ENCODE measurements at regions not wholly inside any gene's neighbourhood (a gene's known extent, or its start where the extent isn't known, plus 50 kb on each side); places are given as distances from the start of the nearest gene placed in this dataset.

GRCh38 chr12:85559536-85559935 lies 276.7 kb downstream of the RASSF9 start:
- DNase-seq, result no peak
- H3K4me3 ChIP-seq (ENCODE audit: low read length), result no peak overlapping the region
- H3K9ac ChIP-seq (ENCODE audit: extremely low read depth, low read length, poor library complexity, severe bottlenecking), result no peak overlapping the region
- no peaks in the 10 kb centered on the region for H3K4me1 Mint-ChIP-seq
- TF ChIP-seq, protein P1, sequence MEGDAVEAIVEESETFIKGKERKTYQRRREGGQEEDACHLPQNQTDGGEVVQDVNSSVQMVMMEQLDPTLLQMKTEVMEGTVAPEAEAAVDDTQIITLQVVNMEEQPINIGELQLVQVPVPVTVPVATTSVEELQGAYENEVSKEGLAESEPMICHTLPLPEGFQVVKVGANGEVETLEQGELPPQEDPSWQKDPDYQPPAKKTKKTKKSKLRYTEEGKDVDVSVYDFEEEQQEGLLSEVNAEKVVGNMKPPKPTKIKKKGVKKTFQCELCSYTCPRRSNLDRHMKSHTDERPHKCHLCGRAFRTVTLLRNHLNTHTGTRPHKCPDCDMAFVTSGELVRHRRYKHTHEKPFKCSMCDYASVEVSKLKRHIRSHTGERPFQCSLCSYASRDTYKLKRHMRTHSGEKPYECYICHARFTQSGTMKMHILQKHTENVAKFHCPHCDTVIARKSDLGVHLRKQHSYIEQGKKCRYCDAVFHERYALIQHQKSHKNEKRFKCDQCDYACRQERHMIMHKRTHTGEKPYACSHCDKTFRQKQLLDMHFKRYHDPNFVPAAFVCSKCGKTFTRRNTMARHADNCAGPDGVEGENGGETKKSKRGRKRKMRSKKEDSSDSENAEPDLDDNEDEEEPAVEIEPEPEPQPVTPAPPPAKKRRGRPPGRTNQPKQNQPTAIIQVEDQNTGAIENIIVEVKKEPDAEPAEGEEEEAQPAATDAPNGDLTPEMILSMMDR (conservative IDR thresholded peaks at IDR 0.05), result no peak
- H3K36me3 Mint-ChIP-seq (ENCODE audit: low read depth), result no peaks in the 10 kb centered on the region
- H3K36me3 ChIP-seq (ENCODE audit: control insufficient read depth, insufficient read depth, low read length), result no peaks in the 10 kb centered on the region
- no peaks in the 10 kb centered on the region for H3K27me3 ChIP-seq (ENCODE audit: control insufficient read depth, insufficient read depth, low read length, poor library complexity, severe bottlenecking)
- H3K4me3 Mint-ChIP-seq, result no peak overlapping the region
- H3K9me3 Mint-ChIP-seq, result no peaks in the 10 kb centered on the region
- H3K27ac ChIP-seq (ENCODE audit: low read depth, low read length), result no peak overlapping the region
- H3K27me3 Mint-ChIP-seq (ENCODE audit: insufficient read depth), result no peaks in the 10 kb centered on the region
- no peak overlapping the region for H3K27ac Mint-ChIP-seq
- no peaks in the 10 kb centered on the region for H3K9me3 ChIP-seq (ENCODE audit: control insufficient read depth, low read length)
- no peaks in the 10 kb centered on the region for H3K4me1 ChIP-seq (ENCODE audit: control insufficient read depth, insufficient read depth, low read length)

- no peak for DNase-seq
- TF ChIP-seq, protein P1 (conservative IDR thresholded peaks at IDR 0.05), result no peak
- no peaks in the 10 kb centered on the region for H3K27me3 ChIP-seq (ENCODE audit: control insufficient read depth, insufficient read depth, low read length, poor library complexity, severe bottlenecking)
- no peaks in the 10 kb centered on the region for H3K4me1 ChIP-seq (ENCODE audit: control insufficient read depth, insufficient read depth, low read length)
- H3K4me3 ChIP-seq (ENCODE audit: low read length), result no peak overlapping the region
- no peaks in the 10 kb centered on the region for H3K9me3 ChIP-seq (ENCODE audit: control insufficient read depth, low read length)
- Mint-ChIP-seq H3K4me3 (no peak overlapping the region), H3K9me3 (no peaks in the 10 kb centered on the region), H3K4me1 (no peaks in the 10 kb centered on the region), H3K27ac (no peak overlapping the region), H3K27me3 (ENCODE audit: insufficient read depth) (peaks cover 2% of the 10 kb centered on the region), H3K36me3 (ENCODE audit: low read depth) (no peaks in the 10 kb centered on the region)
- no peaks in the 10 kb centered on the region for H3K36me3 ChIP-seq (ENCODE audit: control insufficient read depth, insufficient read depth, low read length)
- H3K9ac ChIP-seq (ENCODE audit: extremely low read depth, low read length, poor library complexity, severe bottlenecking), result no peak overlapping the region
- 90 to 100% methylated on average over 1 to 2 of the region's 2 CpGs for WGBS, 2 experiments (ENCODE audit: insufficient coverage in 1 of 2, insufficient read length in 1 of 2)
- no peak overlapping the region for H3K27ac ChIP-seq (ENCODE audit: low read depth, low read length)
Observed at GRCh38 chr12:85562765-85563164, 273.4 kb downstream of the RASSF9 start.

DNA sequence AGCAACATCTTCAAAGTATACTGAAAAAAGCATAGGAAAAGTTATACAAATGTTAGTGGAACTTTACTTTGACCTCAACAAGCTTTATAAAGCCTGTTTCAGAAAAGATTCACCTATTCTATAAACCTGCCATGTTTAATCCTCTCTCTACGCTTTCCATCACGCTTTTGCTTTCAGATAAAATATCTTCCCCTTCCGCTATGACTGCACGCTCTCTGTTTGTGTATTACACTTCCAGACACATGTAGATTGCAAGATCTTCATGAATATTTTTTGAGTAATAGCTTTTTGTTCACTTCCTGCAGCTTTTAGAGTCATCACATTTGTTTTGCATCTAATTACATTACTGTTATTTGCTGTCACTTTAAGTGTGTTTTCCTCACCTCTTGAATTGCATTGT lies 271.4 kb downstream of the RASSF9 start:
- Mint-ChIP-seq H3K4me3 (no peak overlapping the region), H3K27ac (no peak overlapping the region), H3K36me3 (ENCODE audit: low read depth) (no peaks in the 10 kb centered on the region), H3K9me3 (no peaks in the 10 kb centered on the region), H3K4me1 (peaks cover 3% of the 10 kb centered on the region), H3K27me3 (ENCODE audit: insufficient read depth) (peaks cover 2% of the 10 kb centered on the region)
- no peaks in the 10 kb centered on the region for H3K36me3 ChIP-seq (ENCODE audit: control insufficient read depth, insufficient read depth, low read length)
- TF ChIP-seq, protein P1 (conservative IDR thresholded peaks at IDR 0.05), result no peak
- no peak for DNase-seq
- no peak overlapping the region for H3K27ac ChIP-seq (ENCODE audit: low read depth, low read length)
- H3K9me3 ChIP-seq (ENCODE audit: control insufficient read depth, low read length), result no peaks in the 10 kb centered on the region
- no peak overlapping the region for H3K4me3 ChIP-seq (ENCODE audit: low read length)
- no peak overlapping the region for H3K9ac ChIP-seq (ENCODE audit: extremely low read depth, low read length, poor library complexity, severe bottlenecking)
- WGBS, 2 experiments (ENCODE audit: insufficient coverage in 1 of 2, insufficient read length in 1 of 2), result 92 to 100% methylated on average over 1 to 4 of the region's 4 CpGs
- no peaks in the 10 kb centered on the region for H3K4me1 ChIP-seq (ENCODE audit: control insufficient read depth, insufficient read depth, low read length)
- no peaks in the 10 kb centered on the region for H3K27me3 ChIP-seq (ENCODE audit: control insufficient read depth, insufficient read depth, low read length, poor library complexity, severe bottlenecking)

Data from endodermal cell (in vitro differentiated cells).